ENCODE measurements at regions not wholly inside any gene's neighbourhood (a gene's known extent, or its start where the extent isn't known, plus 50 kb on each side); places are given as distances from the start of the nearest gene placed in this dataset.

- Mint-ChIP-seq H3K9me3 (ENCODE audit: insufficient read depth) (no peaks in the 10 kb centered on the region), H3K4me1 (no peaks in the 10 kb centered on the region)
- no peak for DNase-seq
Observed at GRCh38 chrX:149097786-149098185, 407.3 kb downstream of the IDS start.

GRCh38 chrX:149092179-149092578 is 412.9 kb downstream of the IDS start:
- no CpG with 5 or more reads among the region's 3 CpGs for WGBS (ENCODE audit: insufficient coverage)

More at GRCh38 chrX:149097786-149098185, 407.3 kb downstream of the IDS start:
- intact Hi-C loops (cut with micrococcal nuclease), result no loop called here
- Histone ChIP-seq H3K9ac (ENCODE audit: low read length) (no peak overlapping the region), H3K36me3 (replicated peaks in 1 of 2; ENCODE audit: control extremely low read depth in 1 of 2, control insufficient read depth in 1 of 2, extremely low read depth in 1 of 2, insufficient read depth in 2 of 2, low read length in 1 of 2) (no peaks in the 10 kb centered on the region), H3K4me3 (ENCODE audit: control extremely low read depth in 1 of 5, extremely low read depth in 1 of 5, insufficient read depth in 1 of 5, low read depth in 2 of 5, low read length in 4 of 5) (no peak overlapping the region), H3K27ac (ENCODE audit: low read length in 2 of 2) (no peak overlapping the region), H4K20me1 (ENCODE audit: control insufficient read depth, insufficient read depth, low read length, poor library complexity, severe bottlenecking) (no peaks in the 10 kb centered on the region), H3K27me3 (replicated peaks in 1 of 4; ENCODE audit: control extremely low read depth in 1 of 4, control insufficient read depth in 3 of 4, insufficient read depth in 4 of 4, low read length in 3 of 4) (no peaks in the 10 kb centered on the region), H2AFZ (ENCODE audit: insufficient read depth, low read depth, low read length, poor library complexity, severe bottlenecking) (no peak overlapping the region), H3K4me2 (replicated peaks; ENCODE audit: low read depth, low read length, poor library complexity, severe bottlenecking) (no peak overlapping the region), H3K4me1 (ENCODE audit: control insufficient read depth in 2 of 2, insufficient read depth in 2 of 2, low read length in 2 of 2) (no peaks in the 10 kb centered on the region), H3K79me2 (ENCODE audit: control insufficient read depth, insufficient read depth, low read length) (no peaks in the 10 kb centered on the region), H3K9me3 (ENCODE audit: control extremely low read depth in 1 of 3, control insufficient read depth in 2 of 3, insufficient read depth in 1 of 3, low read length in 2 of 3) (no peaks in the 10 kb centered on the region)
- ChIA-PET CTCF (no interaction called here), POLR2A (no interaction called here)
- no peak for TF ChIP-seq CTCF (IDR thresholded peaks at IDR 0.05)
- no peak for TF ChIP-seq EZH2 (IDR thresholded peaks at IDR 0.05; ENCODE audit: borderline replicate concordance, insufficient read depth, low read depth, low read length, poor library complexity, severe bottlenecking)
- Mint-ChIP-seq H3K4me3 (no peak overlapping the region), H3K27me3 (peaks cover 2% of the 10 kb centered on the region), H3K27ac (no peak overlapping the region)
- ATAC-seq (ENCODE audit: low read depth), result no peak

More at GRCh38 chrX:149092179-149092578, 412.9 kb downstream of the IDS start:
- H3K4me1 ChIP-seq (ENCODE audit: control insufficient read depth in 2 of 2, insufficient read depth in 2 of 2, low read length in 2 of 2), result no peaks in the 10 kb centered on the region
- DNase-seq, result no peak
- no peaks in the 10 kb centered on the region for H3K4me1 Mint-ChIP-seq
- H3K36me3 ChIP-seq (replicated peaks in 1 of 2; ENCODE audit: control extremely low read depth in 1 of 2, control insufficient read depth in 1 of 2, extremely low read depth in 1 of 2, insufficient read depth in 2 of 2, low read length in 1 of 2), result no peaks in the 10 kb centered on the region
- no peak overlapping the region for H3K4me3 ChIP-seq (ENCODE audit: control extremely low read depth in 1 of 5, extremely low read depth in 1 of 5, insufficient read depth in 1 of 5, low read depth in 2 of 5, low read length in 4 of 5)
- ChIA-PET POLR2A (no interaction called here), CTCF (no interaction called here)
- no peaks in the 10 kb centered on the region for H3K27me3 ChIP-seq (replicated peaks in 1 of 4; ENCODE audit: control extremely low read depth in 1 of 4, control insufficient read depth in 3 of 4, insufficient read depth in 4 of 4, low read length in 3 of 4)
- no peaks in the 10 kb centered on the region for H3K9me3 ChIP-seq (ENCODE audit: control extremely low read depth in 1 of 3, control insufficient read depth in 2 of 3, insufficient read depth in 1 of 3, low read length in 2 of 3)
- no peaks in the 10 kb centered on the region for H3K9me3 Mint-ChIP-seq (ENCODE audit: insufficient read depth)
- TF ChIP-seq EZH2 (IDR thresholded peaks at IDR 0.05; ENCODE audit: borderline replicate concordance, insufficient read depth, low read depth, low read length, poor library complexity, severe bottlenecking) (no peak), CTCF (IDR thresholded peaks at IDR 0.05) (no peak)
- no peak overlapping the region for H3K4me3 Mint-ChIP-seq
- no peak overlapping the region for H3K27ac Mint-ChIP-seq
- ATAC-seq (ENCODE audit: low read depth), result no peak
- H3K27ac ChIP-seq (ENCODE audit: low read length in 2 of 2), result no peak overlapping the region
- no peak overlapping the region for H3K4me2 ChIP-seq (replicated peaks; ENCODE audit: low read depth, low read length, poor library complexity, severe bottlenecking)
- intact Hi-C loops (cut with micrococcal nuclease), result no loop called here
- H4K20me1 ChIP-seq (ENCODE audit: control insufficient read depth, insufficient read depth, low read length, poor library complexity, severe bottlenecking), result no peaks in the 10 kb centered on the region
- H3K79me2 ChIP-seq (ENCODE audit: control insufficient read depth, insufficient read depth, low read length), result no peaks in the 10 kb centered on the region
- no peak overlapping the region for H3K9ac ChIP-seq (ENCODE audit: low read length)
- H3K27me3 Mint-ChIP-seq, result peaks cover 2% of the 10 kb centered on the region
- no peak overlapping the region for H2AFZ ChIP-seq (ENCODE audit: insufficient read depth, low read depth, low read length, poor library complexity, severe bottlenecking)
